HEK293 (cell line): ENCODE measurements at regions not wholly inside any gene's neighbourhood (a gene's known extent, or its start where the extent isn't known, plus 50 kb on each side); places are given as distances from the start of the nearest gene placed in this dataset.

Experiments
- CTCF ChIP-seq: fragments of 450-650 bp; formaldehyde crosslinking; IDR thresholded peaks from 2 replicates; pipeline ENCODE4 v1.5.1; 2016; ENCODE audit warnings: missing biosample characterization, missing genetic modification characterization
- HOXA7 ChIP-seq: sonication (generic); formaldehyde crosslinking; IDR thresholded peaks from 2 replicates; pipeline ENCODE4 v1.8.1; 2022; ENCODE audit warnings: missing genetic modification reagents, borderline replicate concordance
- ZBTB8A ChIP-seq: fragments of 450-650 bp; formaldehyde crosslinking; IDR thresholded peaks from 2 replicates; pipeline ENCODE4 v1.5.1; 2016; ENCODE audit warnings: missing biosample characterization, missing genetic modification characterization
- ZNF10 ChIP-seq: fragments of 450-650 bp; formaldehyde crosslinking; IDR thresholded peaks from 2 replicates; pipeline ENCODE4 v1.5.1; 2017; ENCODE audit warnings: missing biosample characterization, missing genetic modification characterization
- ZNF121 ChIP-seq: fragments of 450-650 bp; formaldehyde crosslinking; IDR thresholded peaks from 2 replicates; pipeline ENCODE4 v1.5.1; 2016; ENCODE audit warnings: missing biosample characterization, missing genetic modification characterization
- ZNF138 ChIP-seq: fragments of 450-650 bp; formaldehyde crosslinking; IDR thresholded peaks from 2 replicates; pipeline ENCODE4 v1.5.1; 2016; ENCODE audit warnings: missing biosample characterization, missing genetic modification characterization, borderline replicate concordance
- ZNF280C ChIP-seq: fragments of 450-650 bp; formaldehyde crosslinking; IDR thresholded peaks from 2 replicates; pipeline ENCODE4 v1.5.1; 2016; ENCODE audit warnings: missing biosample characterization, missing genetic modification characterization
- ZNF704 ChIP-seq: fragments of 450-650 bp; formaldehyde crosslinking; IDR thresholded peaks from 2 replicates; pipeline ENCODE4 v1.5.1; 2016; ENCODE audit warnings: missing biosample characterization, missing genetic modification characterization
- ZNF707 ChIP-seq: fragments of 450-650 bp; formaldehyde crosslinking; IDR thresholded peaks from 2 replicates; pipeline ENCODE4 v1.5.1; 2016; ENCODE audit warnings: missing biosample characterization, missing genetic modification characterization

- no peak for TF ChIP-seq HOXA7 (CRISPR knock-in tag)
- no peak for TF ChIP-seq ZNF10 (tag by site-specific recombination)
- no peak for TF ChIP-seq CTCF (tag by site-specific recombination)
- no peak for TF ChIP-seq ZBTB8A (tag by site-specific recombination)
- TF ChIP-seq ZNF280C: no peak
- TF ChIP-seq ZNF707 (tag by site-specific recombination): no peak
- no peak for TF ChIP-seq ZNF704
- TF ChIP-seq ZNF138: no peak
- TF ChIP-seq ZNF121: no peak
Measured at GRCh38 chr12:105637470-105637869, 307.0 kb downstream of the C12orf75 start.
